ENCODE measurements at regions not wholly inside any gene's neighbourhood (a gene's known extent, or its start where the extent isn't known, plus 50 kb on each side); places are given as distances from the start of the nearest gene placed in this dataset.

DNA sequence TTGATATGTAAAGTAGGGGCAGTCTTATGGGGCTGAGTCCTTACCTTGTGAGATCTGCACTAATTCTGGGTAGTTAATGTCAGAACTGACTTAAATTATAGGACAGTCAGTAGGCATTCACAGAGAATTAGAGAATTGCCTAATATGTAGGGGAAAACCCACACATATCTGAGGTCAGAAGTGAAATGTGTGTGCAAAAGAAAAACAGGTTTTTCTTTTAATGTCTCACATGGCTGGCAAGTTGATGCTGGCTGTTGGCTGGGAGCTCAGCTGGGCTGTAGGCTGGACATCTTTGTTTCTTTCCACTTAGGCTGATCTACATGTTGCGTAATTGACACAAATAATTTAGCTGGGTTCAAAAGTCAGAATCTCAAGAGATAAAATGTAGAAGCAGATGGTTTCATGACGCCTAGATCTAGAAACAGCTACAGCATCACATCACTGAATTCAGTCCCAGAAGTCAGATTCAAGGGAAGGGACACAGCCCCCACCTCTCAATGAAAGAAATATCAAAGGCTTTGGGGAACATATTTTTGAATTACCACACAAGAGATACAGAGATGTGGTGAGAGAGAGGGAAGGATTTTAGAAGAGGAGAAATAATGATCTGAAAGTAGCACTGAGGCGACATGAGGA is 98.9 kb downstream of the TNFSF18 start:
- no peak for DNase-seq (ENCODE audit: low spot score)

DNA sequence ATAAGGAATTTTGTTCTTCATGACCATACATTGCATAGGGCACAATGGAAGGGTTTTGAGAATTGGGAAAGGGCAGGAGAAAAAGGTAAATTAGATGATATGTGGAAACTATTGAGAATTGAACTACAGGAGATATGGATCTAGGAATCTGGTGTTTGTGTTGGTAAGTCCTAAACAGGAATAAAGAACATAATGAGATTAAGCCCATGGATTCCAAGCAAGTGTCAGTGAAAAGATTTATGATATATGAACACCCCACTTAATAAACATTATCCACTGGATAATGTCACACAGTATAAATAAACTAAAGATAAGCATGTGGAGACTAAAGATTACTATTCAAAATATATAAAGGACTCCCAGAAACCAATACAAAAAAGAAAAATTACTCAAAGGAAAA is 98.2 kb downstream of the TNFSF18 start:
- no peak for DNase-seq (ENCODE audit: low spot score)

DNA sequence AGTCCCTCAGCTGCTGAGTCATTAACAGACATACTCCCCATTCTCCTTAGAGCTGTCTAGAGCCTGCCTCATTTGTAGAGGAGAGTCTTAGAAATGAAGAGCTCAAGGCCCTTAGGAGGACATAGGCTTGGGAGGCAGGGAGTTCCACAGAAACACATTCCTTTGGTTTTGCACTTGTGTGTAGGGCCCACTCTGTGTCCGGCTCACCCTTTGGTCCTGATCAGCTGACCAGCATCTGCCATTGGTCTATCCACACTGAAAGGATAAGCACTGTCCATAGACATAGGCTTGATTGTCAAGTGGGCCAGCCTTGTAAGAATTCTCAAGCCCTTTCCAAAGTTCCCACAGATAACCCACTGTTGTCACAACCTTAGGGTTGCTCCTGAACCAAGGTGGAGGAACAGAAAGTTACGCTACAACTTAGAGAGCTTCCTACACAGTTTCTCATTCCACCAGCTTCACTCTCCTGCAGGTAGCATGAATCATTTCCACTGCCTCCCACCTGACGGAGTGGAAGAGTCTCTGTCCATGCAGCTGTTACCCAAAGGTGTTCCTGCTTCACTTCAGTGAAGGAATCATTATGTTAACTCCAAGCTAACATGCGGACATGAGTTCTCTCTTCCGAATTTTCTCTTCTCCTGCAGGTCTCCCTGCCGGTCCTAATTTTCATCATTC is 96.1 kb downstream of the TNFSF18 start:
- DNase-seq (ENCODE audit: low spot score) = no peak

DNA sequence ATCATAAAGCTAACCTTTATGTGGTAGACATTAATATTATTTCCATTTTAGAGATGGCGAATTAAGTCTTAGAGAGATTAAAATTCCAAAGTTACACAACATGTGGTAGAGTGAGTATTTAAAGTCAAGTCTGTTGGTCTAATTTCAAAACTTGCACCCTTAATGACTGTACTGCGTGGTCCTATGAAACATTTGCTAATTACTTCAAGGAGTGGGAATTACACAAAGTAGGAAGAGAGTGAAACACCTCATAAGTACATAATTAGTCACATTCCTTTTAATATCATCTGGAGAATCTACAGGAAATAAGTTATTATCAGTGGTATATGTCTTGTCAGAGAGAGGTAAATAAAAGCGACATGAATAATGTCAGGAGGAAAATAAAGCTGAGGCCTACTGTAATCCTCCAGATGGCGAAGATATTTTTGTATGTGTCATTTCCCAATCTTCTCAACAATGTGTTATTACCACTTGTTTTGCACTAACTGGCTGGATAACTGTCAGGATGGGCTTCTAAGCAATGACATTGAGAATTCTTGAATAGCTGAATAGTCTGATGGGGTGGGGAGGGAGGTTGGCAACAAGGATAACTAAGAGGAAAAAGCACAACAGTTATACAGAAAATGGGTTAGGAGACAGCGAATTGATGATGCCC is 95.5 kb downstream of the TNFSF18 start:
- no peak for DNase-seq (ENCODE audit: low spot score)

DNA sequence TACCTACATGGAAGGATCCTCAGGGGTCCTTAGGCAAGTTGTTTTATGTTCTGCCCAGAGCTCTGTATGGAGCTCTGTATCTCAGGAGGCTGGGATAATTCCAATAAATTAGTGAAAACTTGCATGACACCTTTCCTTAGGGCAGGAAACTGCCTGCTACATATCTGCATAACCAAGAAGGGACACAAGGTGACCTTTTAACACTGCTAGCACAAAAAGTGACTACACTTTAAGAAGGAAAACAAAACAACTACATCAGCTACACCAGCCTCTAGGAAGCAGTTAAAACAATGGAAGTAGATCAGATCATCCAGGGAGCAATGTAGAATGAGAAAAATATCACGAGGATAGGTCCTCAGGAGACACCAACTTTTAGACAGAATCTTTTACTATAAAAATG is 93.9 kb downstream of the TNFSF18 start:
- no peak for DNase-seq (ENCODE audit: low spot score)

DNA sequence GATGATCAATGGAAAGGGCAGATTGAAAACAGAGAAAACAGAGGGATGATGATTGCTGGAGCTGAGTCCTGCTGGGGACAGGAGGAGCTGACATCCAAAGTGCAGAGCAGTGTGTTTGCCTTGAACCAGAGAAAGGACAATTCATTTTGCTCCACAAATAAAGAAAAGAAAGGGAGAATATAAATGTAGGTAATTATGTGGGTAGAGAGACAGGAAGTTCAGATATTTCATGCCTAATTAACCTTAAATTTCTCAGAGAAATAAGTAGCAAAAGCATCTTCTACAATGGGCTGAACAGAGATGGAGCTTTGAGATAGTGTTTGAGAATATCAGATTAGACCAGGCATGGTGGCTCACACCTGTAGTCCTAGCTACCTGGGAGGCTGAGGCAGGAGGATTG is 93.2 kb downstream of the TNFSF18 start:
- DNase-seq (ENCODE audit: low spot score) = no peak

DNA sequence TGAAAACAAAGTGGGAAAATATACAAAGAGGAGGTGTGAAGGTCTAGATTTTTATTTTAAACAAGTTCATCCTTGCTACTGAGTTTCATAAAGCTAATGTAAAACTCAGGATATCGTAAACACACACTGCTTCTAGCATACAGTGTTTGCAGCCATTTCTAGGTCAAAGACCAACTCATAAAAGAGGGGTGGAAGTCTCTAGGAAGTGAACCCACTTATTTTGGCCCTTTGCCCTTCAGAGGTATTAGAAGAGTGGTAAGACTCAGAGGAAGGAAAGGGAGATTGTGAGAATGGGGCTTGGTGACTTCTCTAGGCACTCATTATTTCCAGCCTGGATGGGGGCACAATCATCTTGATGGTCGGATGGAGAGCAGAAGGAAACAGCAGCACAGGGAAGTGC is 91.2 kb downstream of the TNFSF18 start:
- no peak for DNase-seq (ENCODE audit: low spot score)

DNA sequence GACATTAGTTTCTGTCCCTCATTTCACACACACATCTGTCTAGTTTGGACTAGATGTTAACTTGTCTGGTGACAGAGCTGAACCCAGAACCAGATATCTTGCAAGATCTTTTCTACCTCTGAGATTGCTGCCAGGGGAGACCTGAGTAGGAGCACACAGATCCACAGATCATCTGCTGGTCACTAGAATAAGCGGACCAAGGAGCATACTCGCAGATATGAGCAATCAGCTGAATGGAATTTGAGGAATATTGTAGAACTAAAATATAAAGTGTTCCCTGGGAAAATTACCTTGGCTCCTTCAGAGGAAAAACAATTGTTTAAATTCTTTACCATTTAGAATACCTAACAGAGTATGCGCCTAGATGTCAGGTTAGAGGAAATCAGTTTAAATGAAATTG is 90.7 kb downstream of the TNFSF18 start:
- DNase-seq (ENCODE audit: low spot score) = no peak

DNA sequence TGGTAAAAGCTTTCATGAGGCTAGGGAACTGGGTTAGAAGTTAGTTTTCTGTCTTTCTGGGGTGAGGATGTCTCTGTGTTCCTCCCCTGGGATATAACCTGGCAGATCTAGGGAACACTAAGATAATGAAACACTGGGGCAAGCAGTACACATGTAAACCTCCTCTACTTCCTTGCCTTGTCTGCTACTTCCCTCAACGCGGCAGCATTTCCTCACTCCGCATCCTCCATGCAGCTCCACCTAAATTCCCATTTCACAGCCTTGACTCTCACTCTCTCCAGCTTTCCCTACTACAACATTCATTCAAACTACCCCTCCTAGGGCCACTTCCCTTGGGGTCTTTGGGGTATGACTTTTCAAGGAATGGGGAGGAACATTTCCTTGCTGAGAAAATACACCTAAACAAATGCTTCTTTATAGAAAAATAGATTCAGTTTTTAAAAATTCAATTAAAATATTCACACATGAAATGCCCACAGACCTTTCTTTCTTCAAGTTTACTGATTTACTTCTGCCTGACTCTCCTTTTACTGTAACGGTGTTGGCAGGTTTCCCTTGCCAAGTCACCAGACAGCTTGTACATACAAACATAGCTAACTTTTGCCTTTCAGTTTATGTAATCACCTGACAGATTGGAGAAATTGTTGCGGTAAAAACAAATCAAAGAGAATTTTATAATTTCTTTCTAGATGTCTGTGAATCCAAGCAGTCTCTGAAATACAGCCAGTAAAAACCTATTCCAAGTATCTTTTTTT is 90.1 kb downstream of the TNFSF18 start:
- peak; percentile 45 for DNase-seq (ENCODE audit: low spot score)

DNA sequence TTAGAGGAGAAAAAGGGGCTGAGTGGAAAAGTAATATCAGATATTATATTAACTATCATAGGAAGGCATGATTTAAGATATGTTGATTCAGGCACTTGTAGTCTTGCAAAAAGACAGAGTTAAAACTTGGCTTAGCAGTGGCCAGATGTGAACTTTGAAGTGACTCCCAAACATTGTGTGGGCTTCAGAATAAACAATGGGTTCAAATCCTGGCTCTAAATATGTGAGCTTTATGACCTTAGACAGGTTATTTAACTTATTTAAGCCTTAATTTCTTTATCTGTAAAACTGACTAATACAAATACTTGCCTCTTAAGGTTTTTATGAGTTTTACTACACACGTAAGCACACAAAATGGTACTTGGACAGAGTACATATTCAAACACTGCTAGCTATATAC is 85.9 kb downstream of the TNFSF18 start:
- DNase-seq (ENCODE audit: low spot score) = no peak

DNA sequence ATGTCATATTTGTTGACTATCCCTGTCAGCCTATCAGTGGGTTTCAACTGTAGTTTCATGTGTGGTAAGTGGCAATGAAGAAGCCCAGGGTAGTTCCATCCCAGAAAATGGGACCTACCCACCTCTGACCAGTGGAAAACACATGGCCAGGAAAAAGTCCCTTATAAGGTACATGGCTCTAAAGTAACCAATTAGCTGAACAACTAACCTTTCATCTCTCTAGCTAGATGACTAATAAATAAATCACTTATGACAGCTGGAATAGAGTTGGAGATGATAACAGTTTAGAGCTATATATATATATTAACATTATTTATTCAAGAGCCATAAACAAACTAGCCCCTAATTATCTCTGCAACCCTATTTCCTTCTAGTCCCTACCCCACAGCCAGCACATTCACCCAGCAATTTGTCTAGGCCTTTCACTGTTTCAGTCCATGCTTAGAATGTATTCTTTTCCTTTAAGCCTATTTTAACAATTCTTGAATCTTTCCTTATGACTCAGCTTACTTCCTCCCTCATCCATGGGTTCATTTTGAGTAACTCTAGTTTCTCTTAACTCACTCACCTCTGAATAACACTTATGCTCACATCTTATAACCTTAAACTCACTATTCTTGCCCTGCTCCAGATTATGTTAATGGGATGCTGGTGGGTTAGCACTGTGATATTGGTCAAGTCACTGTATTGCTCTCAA is 83.7 kb downstream of the TNFSF18 start:
- DNase-seq (ENCODE audit: low spot score) = no peak

DNA sequence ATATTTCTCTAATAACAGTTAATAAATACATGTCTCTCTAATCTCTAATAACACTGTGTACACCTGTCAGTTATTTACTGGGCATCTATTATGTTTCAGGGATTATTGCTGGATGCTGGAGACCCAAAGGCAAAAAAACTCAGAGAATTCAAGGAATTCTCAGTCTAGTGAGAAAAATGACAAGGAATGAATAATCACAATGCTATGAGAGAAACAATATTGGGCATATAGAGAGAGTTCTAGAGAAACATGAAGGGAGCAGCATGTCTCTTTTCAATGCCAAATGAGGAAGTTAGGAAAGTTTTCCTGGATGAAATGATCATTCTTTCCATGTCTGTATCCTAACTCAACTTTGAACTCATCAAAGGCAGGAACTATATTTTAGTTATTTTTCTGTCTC is 82.8 kb downstream of the TNFSF18 start:
- DNase-seq (ENCODE audit: low spot score) = no peak

DNA sequence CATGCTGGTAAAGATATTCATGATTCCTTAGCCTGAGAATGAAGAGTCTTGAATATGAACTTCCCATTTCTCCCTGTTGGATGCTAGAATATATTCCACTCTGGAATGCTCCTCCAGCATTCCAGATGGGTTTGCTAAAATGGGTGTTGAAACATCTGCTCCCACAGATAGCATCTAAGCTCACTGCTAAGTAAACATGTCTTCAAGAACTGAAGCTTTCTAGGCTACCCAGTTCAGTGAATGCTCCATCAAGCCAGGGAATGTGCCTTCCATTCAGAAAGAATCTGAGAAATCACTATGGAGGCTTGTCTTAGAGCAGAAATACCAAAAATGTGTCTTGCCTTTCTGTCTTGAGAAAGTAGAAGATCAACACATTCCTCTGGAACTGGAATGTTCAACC is 81.1 kb downstream of the TNFSF18 start:
- no peak for DNase-seq (ENCODE audit: low spot score)

DNA sequence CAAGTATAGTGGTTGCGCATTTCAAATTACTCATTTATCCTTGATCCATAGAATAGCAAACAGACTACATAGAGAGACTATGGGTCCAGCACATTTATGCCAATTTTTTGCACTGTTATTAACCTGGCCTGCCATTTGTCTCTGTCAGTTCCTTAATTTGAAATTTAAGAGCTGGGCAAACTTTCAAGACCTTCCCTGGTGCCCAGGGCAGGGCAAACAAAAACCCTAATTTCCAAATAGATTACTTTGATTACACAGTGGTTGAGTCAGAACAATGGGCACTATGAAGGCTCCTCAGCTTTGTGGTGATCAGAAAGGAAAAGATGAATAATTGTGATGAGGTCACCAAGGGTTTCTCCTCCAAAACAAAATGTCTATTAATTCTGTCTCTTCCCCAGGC is 80.6 kb downstream of the TNFSF18 start:
- DNase-seq (ENCODE audit: low spot score) = no peak

DNA sequence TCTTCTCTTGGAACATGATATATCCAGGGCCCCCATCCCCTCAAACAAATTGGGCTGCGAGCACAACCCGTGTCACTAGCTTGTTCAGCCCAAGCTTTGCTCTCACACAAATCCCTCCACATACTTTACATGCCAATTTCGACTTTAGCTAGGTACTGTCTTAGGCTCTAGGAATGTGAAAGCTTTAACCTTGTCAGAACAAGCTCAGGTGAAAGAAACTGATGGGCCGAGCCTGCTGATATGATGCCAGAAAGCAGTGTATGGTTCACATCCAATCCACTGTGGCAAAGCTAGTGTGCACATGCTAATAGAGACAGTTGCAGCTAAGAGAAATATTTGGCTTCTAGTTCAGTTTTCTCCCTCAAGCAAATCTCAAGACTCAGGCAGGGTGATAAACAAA is 79.5 kb downstream of the TNFSF18 start:
- DNase-seq (ENCODE audit: low spot score) = no peak

DNA sequence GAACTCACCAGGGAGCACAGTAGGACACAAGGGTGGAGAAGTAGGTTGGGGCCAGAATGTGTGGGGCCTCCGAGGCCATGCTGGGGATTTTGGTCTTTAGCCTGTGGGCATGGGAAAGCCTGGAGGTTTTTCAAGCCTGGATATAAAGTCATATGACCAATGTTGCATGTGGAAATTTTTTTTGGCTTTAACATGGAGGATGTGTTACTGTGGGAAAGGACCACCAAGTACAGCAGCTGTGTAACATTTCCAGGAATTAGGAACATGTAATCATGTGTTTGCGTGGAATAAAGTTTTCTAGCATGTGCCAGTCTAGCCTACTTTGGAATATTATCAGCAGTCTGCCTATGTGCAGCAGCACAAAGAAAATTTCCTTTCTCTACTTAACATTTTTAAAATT is 78.5 kb downstream of the TNFSF18 start:
- no peak for DNase-seq (ENCODE audit: low spot score)

DNA sequence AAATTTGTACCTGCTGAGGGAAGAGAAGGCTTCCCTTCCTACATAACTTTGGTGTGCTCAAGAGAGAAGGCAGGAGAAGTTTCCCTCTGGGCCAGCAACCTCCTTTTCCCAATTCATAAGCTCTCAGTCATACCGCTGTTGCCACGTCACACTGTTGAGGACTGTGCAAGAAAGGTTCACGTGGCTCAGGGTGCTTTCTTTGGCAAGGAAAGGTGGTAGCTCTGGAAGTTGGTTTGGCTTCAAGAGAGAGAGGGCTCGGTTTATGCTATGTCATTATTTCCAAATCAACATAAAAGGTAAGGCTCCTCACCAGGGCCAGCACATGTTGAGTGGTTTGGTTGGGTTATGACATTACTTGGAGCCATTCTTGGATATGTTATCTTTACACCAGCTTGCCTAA is 77.3 kb downstream of the TNFSF18 start:
- no peak for DNase-seq (ENCODE audit: low spot score)

DNA sequence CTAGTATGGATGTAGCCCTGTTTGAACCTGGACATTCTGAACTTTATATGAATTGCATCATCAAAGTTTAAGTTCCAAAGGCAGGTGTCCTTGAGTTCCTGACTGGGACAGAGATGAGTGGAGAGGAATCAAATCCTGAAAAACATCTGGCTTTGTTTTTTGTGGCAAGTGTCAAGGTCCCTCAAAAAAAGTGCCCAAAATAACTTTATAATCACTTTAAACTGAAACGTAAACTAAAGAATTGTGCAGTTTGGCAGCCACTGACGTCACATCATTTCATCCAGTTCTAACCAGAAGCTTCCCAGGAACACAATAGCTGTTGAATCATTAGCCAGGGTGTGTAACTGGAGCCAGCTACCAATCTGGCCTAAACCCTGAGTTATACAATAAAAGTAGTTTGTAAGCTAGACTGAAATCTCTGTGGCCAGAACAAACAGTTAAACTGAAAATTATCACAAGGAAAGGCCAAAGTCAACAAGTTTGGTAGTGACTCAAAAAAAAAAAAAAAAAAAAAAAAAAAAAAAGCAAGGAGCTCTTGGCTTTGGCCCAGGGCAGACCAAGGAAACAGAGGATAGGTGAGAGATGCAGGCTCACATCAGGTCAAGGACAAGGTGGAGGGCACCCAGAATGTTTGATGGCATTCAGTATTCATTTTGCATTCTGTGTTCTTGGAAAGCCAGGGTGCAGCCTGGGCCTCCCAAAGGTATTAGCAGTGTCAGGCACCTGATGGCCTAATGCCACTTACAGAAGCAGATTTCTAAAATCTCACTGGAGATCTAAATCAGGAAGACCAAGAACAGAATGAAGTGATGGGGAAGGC is 74.3 kb downstream of the TNFSF18 start:
- DNase-seq (ENCODE audit: low spot score) = peak; percentile 86

DNA sequence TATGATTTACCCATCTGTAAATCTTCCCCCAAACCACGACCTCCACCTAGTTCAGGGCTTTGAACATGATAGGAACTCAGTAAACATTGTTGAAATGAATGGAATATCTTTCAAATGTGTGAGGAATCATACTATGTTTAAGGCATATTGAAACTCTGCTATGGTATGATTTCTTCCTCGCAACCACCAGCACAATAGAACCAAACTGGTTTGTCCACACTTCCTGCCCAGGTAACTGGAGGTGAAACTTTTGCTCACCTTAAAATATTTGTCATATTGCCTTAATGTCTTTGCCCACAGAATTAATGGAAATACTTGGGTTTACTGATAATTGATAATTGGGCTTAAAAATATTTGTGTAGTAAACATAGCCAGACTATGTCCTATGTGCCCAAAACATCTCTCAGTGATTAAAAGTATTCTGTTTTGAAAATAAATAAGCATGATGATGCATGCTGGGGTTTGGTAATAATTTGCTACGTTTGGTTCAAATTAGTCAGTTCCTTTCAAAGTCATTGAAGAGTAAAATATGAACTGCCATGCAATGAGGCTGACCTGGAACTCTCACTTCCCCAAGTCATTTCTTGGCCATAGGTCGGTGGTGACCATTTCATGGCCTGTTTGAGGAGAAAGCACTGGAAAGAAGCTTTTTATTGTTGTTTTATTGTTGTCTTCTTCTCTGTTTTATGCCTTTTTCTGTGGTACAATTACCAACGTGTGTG is 73.3 kb downstream of the TNFSF18 start:
- no peak for DNase-seq (ENCODE audit: low spot score)

DNA sequence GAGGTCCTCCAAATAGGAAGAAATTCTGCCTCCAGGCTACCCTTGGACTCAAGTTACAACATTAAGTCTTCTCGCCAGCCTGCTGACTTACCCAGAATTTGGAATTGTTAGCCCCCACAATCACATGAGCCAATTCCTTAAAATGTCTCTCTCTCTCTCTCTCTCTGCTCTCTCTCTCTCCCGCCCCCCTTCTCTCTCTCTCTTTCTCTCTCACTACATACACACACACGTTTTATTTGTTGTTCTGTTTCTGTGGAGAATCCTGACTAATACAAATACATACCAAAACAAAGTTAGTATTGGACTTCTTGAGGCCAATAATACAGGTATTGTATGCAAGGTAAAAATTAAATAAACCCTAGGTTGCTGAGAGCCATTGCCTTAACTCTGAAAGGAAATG is 72.1 kb downstream of the TNFSF18 start:
- DNase-seq (ENCODE audit: low spot score) = no peak

DNA sequence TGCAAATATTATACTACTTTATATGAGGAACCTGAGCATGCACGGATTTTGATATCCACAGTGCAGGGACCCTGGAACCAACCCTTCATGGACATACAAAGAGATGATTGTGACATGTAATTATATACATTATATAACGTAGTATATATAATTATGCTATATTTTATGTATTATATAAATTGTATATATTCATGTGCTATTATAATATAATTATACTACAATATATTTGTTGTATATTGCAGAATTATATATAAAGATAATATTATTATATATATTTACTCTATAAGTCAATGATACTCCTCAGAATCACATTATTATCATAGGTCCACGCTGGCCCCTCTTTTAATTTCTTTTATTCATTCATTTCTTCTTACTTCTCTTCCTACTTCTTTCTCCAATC is 70.9 kb downstream of the TNFSF18 start:
- no peak for DNase-seq (ENCODE audit: low spot score)

All from H4 (cell line).